Uterus (tissue), 3 donors: ENCODE measurements at regions not wholly inside any gene's neighbourhood (a gene's known extent, or its start where the extent isn't known, plus 50 kb on each side); places are given as distances from the start of the nearest gene placed in this dataset.

Experiments used
- DNase-seq, 2 donors: peaks; one replicate each; pipeline ENCODE4 v3.0.0-alpha.2; 2019 to 2020
- H3K27ac ChIP-seq, 2 donors: fragments of 200-600 bp; sonication (generic); 1 replicate in 1 of 2; 2 replicates in 1 of 2; pipeline ENCODE4 v1.5.1; 2016 to 2018
- H3K27me3 ChIP-seq, 2 donors: fragments of 200-600 bp; sonication (generic); one replicate each; pipeline ENCODE4 v1.5.1; 2018 to 2019; ENCODE audit warnings: control low read depth in 1 of 2
- H3K36me3 ChIP-seq, 2 donors: fragments of 200-600 bp; sonication (generic); one replicate each; pipeline ENCODE4 v1.5.1; 2019; ENCODE audit warnings: control low read depth in 1 of 2
- H3K4me1 ChIP-seq, 2 donors: fragments of 200-600 bp; sonication (generic); one replicate each; pipeline ENCODE4 v1.5.1; 2018 to 2019; ENCODE audit warnings: control low read depth in 1 of 2
- H3K4me3 ChIP-seq, 2 donors: fragments of 200-600 bp; sonication (generic); 1 replicate in 1 of 2; 2 replicates in 1 of 2; pipeline ENCODE4 v1.5.1; 2018 to 2019; ENCODE audit warnings: mild to moderate bottlenecking in 1 of 2
- H3K9me3 ChIP-seq, 2 donors: fragments of 200-600 bp; sonication (generic); one replicate each; pipeline ENCODE4 v1.5.1; 2019; ENCODE audit warnings: control low read depth in 1 of 2
- CTCF ChIP-seq, 4 experiments: fragments of 200-600 bp in 2 of 4; fragments of 450-650 bp in 2 of 4; sonication (generic) in 2 of 4; IDR thresholded peaks; one replicate each; pipeline ENCODE4 v1.5.1; 2016 to 2019; ENCODE audit warnings: antibody characterized with exemption in 4 of 4, mild to moderate bottlenecking in 2 of 4, moderate library complexity in 1 of 4
- POLR2A ChIP-seq, 2 donors: fragments of 450-650 bp; IDR thresholded peaks; one replicate each; pipeline ENCODE4 v1.6.1; 2016; ENCODE audit warnings: antibody characterized with exemption in 2 of 2, mild to moderate bottlenecking in 1 of 2, moderate library complexity in 1 of 2
- intact Hi-C: fragments of 100-400 bp; cut with DNase I; formaldehyde crosslinking; loops from one replicate; pipeline ENCODE4 v1.15.1; 2023; ENCODE audit warnings: low total_unique reads
- donor health status: DM: yes; HTN: yes; CAD: no.

- H3K9me3 ChIP-seq: no peaks in the 10 kb centered on the region
- TF ChIP-seq POLR2A (IDR thresholded peaks at IDR 0.05): no peak
- no peak for TF ChIP-seq CTCF (IDR thresholded peaks at IDR 0.05)
- H3K27ac ChIP-seq: no peak overlapping the region
- DNase-seq: no peak
- no peaks in the 10 kb centered on the region for H3K27me3 ChIP-seq
- H3K4me1 ChIP-seq: no peaks in the 10 kb centered on the region
- no peaks in the 10 kb centered on the region for H3K36me3 ChIP-seq
- intact Hi-C loops: loop anchor here (5.0 kb wide), 1 partner anchor 1052 kb away; no protein-coding TSS in a partner anchor
- H3K4me3 ChIP-seq: no peak overlapping the region
These were observed 141.0 kb upstream of the RASGRP1 start for GRCh38 chr15:38705436-38706219.

GRCh38 chr15:38706956-38707355, 142.3 kb upstream of the RASGRP1 start:
- Histone ChIP-seq H3K36me3 (no peaks in the 10 kb centered on the region), H3K4me3 (no peak overlapping the region), H3K9me3 (no peaks in the 10 kb centered on the region), H3K27ac (no peak overlapping the region), H3K27me3 (no peaks in the 10 kb centered on the region), H3K4me1 (no peaks in the 10 kb centered on the region)
- DNase-seq: no peak
- intact Hi-C loops: loop anchor here (5.0 kb wide), 1 partner anchor 1050 kb away; no protein-coding TSS in a partner anchor
- TF ChIP-seq CTCF (IDR thresholded peaks at IDR 0.05): no peak
- no peak for TF ChIP-seq POLR2A (IDR thresholded peaks at IDR 0.05)

- Histone ChIP-seq H3K27ac (no peak overlapping the region), H3K9me3 (no peaks in the 10 kb centered on the region), H3K4me3 (no peak overlapping the region), H3K36me3 (no peaks in the 10 kb centered on the region), H3K27me3 (no peaks in the 10 kb centered on the region), H3K4me1 (no peaks in the 10 kb centered on the region)
- no peak for TF ChIP-seq POLR2A (IDR thresholded peaks at IDR 0.05)
- TF ChIP-seq CTCF (IDR thresholded peaks at IDR 0.05): peak; percentile 44 to 84 (median 73)
- intact Hi-C loops: loop anchor here (5.0 kb wide), 1 partner anchor 1049 kb away; no protein-coding TSS in a partner anchor
- DNase-seq: peak; percentile 24 to 29
These were observed 143.4 kb upstream of the RASGRP1 start for GRCh38 chr15:38707802-38708671.

- Histone ChIP-seq H3K36me3 (no peaks in the 10 kb centered on the region), H3K27me3 (no peaks in the 10 kb centered on the region), H3K9me3 (no peaks in the 10 kb centered on the region), H3K4me3 (no peak overlapping the region), H3K4me1 (no peaks in the 10 kb centered on the region), H3K27ac (no peak overlapping the region)
- intact Hi-C loops: loop anchor here (5.0 kb wide), 1 partner anchor 1049 kb away; no protein-coding TSS in a partner anchor
- TF ChIP-seq POLR2A (IDR thresholded peaks at IDR 0.05) (no peak), CTCF (IDR thresholded peaks at IDR 0.05) (no peak)
- no peak for DNase-seq
These were observed 144.1 kb upstream of the RASGRP1 start for GRCh38 chr15:38708672-38709180.
